SKM-1 (cell line): ENCODE measurements at regions not wholly inside any gene's neighbourhood (a gene's known extent, or its start where the extent isn't known, plus 50 kb on each side); places are given as distances from the start of the nearest gene placed in this dataset.
"Not testable (repeated sequence)": the region's sequence is repeated elsewhere in the genome, so short reads cannot be mapped to it uniquely, and the experiment has no call there.

Experiments
- DNase-seq: peaks from one replicate; lab custom pipeline; 2025; ENCODE audit not compliant: unreplicated experiment; lab: John Stamatoyannopoulos, UW

DNA sequence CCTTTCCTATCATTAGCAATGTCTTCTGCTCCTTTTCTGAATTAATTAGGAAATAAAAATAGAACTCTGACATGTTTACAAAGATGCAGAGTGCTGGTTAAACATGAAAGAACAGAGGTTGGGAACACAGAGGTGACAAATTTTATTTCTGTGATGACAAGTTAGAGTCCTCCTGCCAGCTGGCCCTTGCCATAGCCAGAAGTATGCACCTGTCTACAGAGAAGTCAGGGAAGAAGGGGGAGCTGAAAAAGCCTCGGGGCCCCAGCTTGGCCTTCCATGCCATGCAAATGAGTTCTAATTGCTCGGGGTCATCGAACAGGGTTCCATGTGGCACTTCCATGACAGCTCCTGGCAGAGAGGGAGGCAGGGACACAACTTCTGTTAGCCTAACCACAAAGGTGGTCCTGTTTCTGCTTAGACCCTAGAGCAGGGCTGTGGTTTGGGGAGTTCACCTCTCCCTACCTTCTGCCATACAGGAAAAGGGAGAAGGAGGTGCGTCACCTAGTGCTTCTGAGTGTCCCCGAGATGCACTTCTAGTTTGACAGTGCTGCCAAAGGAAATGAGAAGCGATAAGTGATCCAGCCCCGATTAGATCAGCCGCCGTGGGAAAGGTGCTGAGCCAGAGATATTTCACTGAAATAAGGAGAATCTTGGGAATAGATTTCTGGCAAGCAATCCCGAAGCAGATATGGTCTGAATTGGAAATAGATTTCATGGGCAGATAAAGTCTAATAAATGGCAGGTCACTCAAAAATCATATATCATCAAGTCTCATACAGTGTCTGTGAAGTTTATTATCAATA is 155.8 kb upstream of the FOXN3 start:
- DNase-seq = no peak

GRCh38 chr14:89571491-89571890 is 154.5 kb upstream of the FOXN3 start:
- DNase-seq = no peak

DNA sequence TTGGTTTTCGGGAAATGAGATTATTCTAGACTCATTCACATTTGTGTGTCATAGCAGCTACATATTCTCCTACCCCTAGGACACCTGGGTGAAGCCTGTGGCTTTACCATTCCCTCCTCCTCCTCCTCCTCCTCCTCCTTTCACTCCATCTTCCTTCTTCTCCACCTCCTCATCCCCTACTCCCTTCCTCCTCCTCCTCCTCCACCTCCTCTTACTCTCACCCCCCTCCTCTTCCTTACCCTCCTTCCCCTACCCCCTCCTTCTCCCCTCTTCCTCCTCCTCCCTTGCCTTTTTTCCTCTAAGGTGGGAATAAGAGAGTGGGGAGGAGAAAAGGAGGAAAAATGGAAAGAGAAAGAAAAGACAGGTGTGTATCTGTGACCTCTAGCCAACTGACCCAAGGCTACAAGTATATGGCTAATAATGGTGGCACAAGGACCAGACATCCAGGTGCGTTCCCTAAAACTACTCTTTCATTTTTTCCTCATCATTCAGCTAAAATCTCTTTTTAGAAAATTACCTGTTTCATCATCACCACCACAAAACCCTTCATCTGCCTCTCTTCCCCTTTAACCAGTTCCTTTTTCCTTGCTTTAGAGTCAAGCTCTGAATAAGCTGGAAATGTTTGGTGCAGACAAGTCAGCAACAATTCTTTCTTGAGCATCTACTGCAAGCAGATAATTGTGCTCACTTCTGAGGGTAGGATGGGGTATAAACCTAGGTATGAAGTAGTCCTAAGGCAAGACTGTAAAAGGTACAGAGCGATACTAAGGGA is 149.8 kb upstream of the FOXN3 start:
- peak; percentile 22 for DNase-seq

GRCh38 chr14:89566180-89566579 is 149.1 kb upstream of the FOXN3 start:
- no peak for DNase-seq

GRCh38 chr14:89565607-89566006 is 148.6 kb upstream of the FOXN3 start:
- DNase-seq = no peak

DNA sequence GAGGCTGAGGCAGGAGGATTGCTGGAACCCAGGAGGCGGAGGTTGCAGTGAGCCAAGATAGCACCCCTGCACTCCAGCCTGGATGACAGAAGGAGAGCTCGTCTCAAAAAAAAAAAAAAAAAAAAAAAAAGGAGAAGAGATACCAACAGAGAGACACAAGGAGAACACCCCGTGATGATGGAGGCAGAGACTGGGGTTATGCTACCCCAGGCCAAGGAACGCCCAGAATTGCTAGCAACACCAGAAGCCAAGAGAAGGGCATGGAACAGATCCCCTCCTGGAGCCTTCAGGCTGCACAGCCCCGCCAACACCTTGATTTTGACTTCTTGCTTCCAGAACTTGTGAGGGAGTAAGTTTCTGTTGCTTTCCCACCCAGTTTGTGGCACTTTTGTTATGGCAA is 148.0 kb upstream of the FOXN3 start:
- DNase-seq = no peak

GRCh38 chr14:89564286-89564957 is 147.4 kb upstream of the FOXN3 start:
- no peak for DNase-seq

- DNase-seq = no peak
Measured at GRCh38 chr14:89563471-89563870, 146.4 kb upstream of the FOXN3 start.

DNA sequence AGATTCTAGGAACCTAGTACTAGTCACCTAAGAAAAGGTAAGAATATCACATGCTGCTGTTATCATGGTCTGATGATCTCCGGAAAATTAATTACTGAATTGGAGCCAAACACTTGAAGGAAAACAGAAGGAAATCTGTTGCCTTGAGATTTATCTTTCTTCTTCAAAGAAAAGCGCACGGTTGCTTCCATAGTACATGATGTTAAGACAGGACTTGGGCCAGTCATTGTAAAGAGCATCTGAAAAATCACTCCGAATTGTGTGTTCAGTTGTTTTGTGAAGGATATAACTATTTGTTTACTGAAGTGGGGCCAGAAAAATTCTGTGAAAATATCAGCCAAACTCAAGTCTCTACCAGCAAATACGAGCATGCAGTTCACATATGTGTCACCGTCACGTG is 134.9 kb upstream of the FOXN3 start:
- no peak for DNase-seq

DNA sequence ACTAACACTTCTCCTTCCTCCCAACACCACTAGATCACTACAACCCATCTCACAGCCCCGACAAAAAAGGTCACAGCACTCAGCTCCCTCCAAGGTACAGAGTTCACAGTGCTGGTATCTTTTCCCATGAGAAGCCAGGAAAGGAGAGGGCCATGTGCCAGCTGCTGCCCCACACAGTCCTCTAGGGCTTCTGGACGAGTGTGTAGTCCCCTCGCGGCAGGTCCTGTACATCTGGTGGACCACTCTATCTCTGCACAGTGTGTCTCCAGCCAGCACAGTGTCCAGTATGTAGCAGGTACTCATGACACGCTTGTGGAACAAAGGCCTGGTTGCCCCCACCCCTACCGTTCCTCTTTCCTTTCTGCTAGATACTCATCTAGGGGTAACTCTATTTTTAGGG is 134.4 kb upstream of the FOXN3 start:
- DNase-seq = no peak

DNA sequence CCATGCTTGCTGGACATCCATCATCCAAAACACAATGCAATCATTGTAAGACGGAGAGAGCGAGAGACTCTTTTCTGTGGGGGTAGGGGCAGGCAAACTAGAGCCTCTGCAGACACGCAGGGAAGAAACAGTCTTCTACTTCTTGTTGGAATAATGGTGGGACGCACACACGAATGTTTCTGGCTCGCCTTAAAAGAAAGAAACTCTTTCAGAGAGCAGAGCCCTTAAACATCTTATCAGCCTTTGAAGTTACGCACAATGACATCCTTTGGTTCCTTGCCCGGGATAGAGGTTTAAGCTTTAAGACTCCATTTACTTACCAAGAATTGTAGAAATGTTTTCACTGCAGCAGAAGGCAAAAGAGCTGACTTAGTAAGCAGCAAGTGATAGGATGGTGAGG is 133.8 kb upstream of the FOXN3 start:
- DNase-seq = no peak

DNA sequence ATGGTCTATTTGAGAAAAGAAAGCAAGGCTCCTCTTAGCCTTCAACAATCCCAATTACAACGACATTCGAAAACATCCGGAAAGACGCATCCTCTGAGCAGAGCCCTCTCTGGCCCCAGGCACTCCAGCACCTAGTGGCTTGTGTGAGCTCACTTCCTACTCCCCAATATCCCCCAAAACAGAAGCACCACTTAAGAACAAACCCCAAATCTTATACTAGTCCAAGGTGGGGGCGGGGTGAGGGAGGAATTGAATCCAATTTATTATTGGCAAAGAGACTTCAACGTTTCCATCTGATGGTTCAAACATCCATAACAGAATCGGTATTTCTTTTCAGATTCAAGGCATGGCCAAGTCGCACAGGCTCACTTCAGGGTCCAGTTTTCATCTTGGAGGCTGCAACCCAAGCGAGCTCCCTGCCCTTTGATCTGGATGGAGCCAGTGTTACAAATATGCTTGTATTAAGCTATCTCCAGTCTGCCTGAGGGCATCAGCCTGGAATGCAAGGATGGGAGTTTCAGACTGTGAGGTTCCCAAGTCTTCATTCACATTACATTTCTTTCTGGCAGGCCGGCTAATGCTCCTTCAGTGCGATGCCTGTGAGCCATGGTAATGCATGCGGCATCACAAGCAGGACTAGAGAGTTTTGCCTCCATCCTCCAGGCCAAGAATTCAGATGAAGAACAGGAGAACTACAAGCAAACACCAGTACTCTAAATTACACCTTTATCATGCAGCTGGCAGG is 132.5 kb upstream of the FOXN3 start:
- no peak for DNase-seq

GRCh38 chr14:89547047-89547446 is 130.0 kb upstream of the FOXN3 start:
- DNase-seq = not testable (repeated sequence)

- no peak for DNase-seq
Measured at GRCh38 chr14:89544636-89545301, 127.7 kb upstream of the FOXN3 start.

DNA sequence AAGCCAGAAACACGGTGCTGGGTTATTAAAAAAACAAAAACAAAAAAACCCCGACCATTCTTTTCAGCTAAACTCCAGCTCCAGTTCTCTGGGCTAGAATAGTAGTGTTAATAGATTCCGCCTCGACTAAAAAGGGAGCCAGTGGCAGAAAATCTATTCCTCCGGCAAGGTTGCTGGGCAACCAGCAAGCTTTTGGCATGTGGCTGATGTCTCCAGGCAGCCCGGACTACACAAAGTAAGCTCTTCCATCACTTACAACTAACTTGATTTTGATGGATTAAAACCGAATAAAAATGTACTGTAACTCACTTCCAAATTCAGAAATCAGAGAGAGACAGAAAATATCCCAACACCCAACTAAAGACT is 126.4 kb upstream of the FOXN3 start:
- no peak for DNase-seq

GRCh38 chr14:89542786-89543424 is 125.9 kb upstream of the FOXN3 start:
- no peak for DNase-seq

DNA sequence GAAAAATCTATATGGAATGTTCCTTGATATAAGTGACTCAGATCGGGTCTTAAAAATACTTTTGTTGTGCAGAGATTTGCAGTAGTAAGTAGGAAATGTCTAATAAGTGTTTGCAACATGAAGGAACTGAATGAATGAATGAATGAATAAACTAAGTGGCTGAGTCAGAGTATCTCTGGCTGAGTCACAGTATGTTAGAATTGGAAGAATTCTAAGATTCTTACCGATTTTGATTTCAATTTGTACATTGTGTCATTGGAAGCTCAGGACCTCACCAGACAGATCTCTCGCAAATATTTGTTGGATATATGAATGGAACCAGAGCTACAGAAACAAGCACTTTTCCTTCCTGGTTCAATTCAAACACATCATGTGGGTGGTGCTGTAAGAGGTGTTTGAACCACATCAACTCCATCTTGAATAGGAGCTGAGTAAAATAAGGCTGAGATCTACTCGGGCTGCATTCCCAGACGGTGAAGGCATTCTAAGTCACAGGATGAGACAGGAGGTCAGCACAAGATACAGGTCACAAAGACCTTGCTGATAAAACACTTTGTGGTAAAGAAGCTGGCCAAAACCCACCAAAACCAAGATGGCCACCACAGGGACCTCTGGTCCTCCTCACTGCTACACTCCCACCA is 123.9 kb upstream of the FOXN3 start:
- no peak for DNase-seq

- no peak for DNase-seq
Measured at GRCh38 chr14:89540009-89540829, 123.2 kb upstream of the FOXN3 start.

DNA sequence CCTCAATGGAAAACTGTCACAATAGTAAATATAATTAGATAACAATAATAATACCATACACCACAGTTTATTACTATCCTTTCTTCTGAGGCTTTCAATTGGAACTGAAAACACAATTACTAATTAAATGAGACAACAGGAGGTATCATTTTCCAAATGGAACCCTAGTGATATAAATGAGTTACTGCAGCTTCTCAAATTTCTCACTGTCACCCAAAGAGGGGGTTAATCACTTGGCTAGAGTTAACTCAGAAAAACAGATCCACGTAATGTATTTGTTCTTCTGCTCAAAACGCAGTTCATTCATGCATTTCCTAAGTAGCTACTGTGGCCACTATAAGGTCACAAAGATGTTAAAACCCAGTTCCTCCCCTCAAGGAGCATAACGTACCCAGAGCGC is 120.9 kb upstream of the FOXN3 start:
- no peak for DNase-seq
